H1 (cell line): ENCODE measurements at regions not wholly inside any gene's neighbourhood (a gene's known extent, or its start where the extent isn't known, plus 50 kb on each side); places are given as distances from the start of the nearest gene placed in this dataset.

ENCODE experiments used
- BCL11A ChIP-seq, 2 experiments: IDR thresholded peaks; one replicate each; pipeline ENCODE4 v1.6.1; 2011; ENCODE audit warnings: low read depth in 2 of 2, low read length in 2 of 2, mild to moderate bottlenecking in 2 of 2
- CHD1 ChIP-seq: IDR thresholded peaks from 2 replicates; pipeline ENCODE4 v1.6.1; 2012; ENCODE audit warnings: low read depth, low read length, improper control_type of control experiment
- CTCF ChIP-seq, 3 experiments: IDR thresholded peaks; 1 replicate in 2 of 3; 2 replicates in 1 of 3; pipeline versions ENCODE4 v1.5.1 to v1.6.1; 2011; ENCODE audit warnings: low read length in 3 of 3, mild to moderate bottlenecking in 3 of 3, inconsistent platforms in 2 of 3, low read depth in 1 of 3, moderate library complexity in 1 of 3; ENCODE audit not compliant: insufficient read depth in 1 of 3; ENCODE audit errors: control extremely low read depth in 1 of 3
- EP300 ChIP-seq, 2 experiments: IDR thresholded peaks; 1 replicate in 1 of 2; 2 replicates in 1 of 2; pipeline ENCODE4 v1.6.1; 2011 to 2012; ENCODE audit warnings: low read depth in 2 of 2, low read length in 2 of 2, mild to moderate bottlenecking in 2 of 2, borderline replicate concordance in 1 of 2, inconsistent platforms in 1 of 2, moderate library complexity in 1 of 2
- JUND ChIP-seq: IDR thresholded peaks from 2 replicates; pipeline ENCODE4 v1.6.1; 2011; ENCODE audit warnings: mild to moderate bottlenecking, improper control_type of control experiment, low read length
- NRF1 ChIP-seq: IDR thresholded peaks from 2 replicates; pipeline ENCODE4 v1.6.1; 2011; ENCODE audit warnings: mild to moderate bottlenecking, low read depth, low read length, improper control_type of control experiment
- POLR2A ChIP-seq, 2 experiments: IDR thresholded peaks; 1 replicate in 1 of 2; 2 replicates in 1 of 2; pipeline ENCODE4 v1.6.1; 2011; ENCODE audit warnings: low read depth in 2 of 2, low read length in 2 of 2, mild to moderate bottlenecking in 2 of 2; ENCODE audit errors: control extremely low read depth in 1 of 2
- POLR2AphosphoS5 ChIP-seq: IDR thresholded peaks from 2 replicates; pipeline ENCODE4 v1.6.1; 2011; ENCODE audit warnings: low read depth, low read length
- RAD21 ChIP-seq, 2 experiments: IDR thresholded peaks in 1 of 2; conservative IDR thresholded peaks in 1 of 2; 2 replicates each; pipeline ENCODE4 v1.6.1; 2011; ENCODE audit warnings: low read depth in 2 of 2, low read length in 2 of 2, improper control_type of control experiment in 1 of 2, inconsistent platforms in 1 of 2, mild to moderate bottlenecking in 1 of 2, moderate library complexity in 1 of 2
- RFX5 ChIP-seq: IDR thresholded peaks from 2 replicates; pipeline ENCODE4 v1.6.1; 2011; ENCODE audit warnings: low read depth, low read length, improper control_type of control experiment, borderline replicate concordance
- TEAD4 ChIP-seq: IDR thresholded peaks from 2 replicates; pipeline ENCODE4 v1.6.1; 2012; ENCODE audit warnings: low read depth, low read length, inconsistent platforms, mixed read lengths
- ZNF274 ChIP-seq: IDR thresholded peaks from 2 replicates; pipeline ENCODE4 v1.7.0; 2012; ENCODE audit warnings: low read length, borderline replicate concordance; ENCODE audit errors: extremely low read depth
- TF ChIP-seq, protein P1 (sequence below): IDR thresholded peaks from 2 replicates; pipeline ENCODE4 v1.6.1; 2012; ENCODE audit warnings: low read length, inconsistent platforms

DNA sequence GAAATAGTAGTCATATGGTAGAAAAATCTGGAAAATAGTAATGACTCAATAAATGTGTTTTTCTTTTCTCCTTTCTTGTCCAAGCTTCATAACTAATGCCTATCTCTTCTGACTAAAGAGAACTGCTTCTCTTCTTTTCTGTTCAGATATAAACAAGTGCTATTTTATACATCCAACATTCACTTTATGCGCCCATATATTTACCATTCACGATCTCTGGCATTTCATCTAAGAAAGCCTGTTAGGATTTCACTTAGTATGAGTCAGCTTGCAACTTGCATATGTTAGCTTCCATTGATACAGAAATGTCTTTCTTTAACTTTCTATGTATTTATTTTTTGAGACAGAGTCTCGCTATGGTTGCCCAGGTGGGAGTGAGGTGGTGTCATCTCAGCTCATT lies 224.9 kb downstream of the VAPA start:
- TF ChIP-seq POLR2AphosphoS5 (no peak), JUND (no peak), CTCF (IDR thresholded peaks at IDR 0.05; ENCODE audit: control extremely low read depth in 1 of 3, insufficient read depth in 1 of 3, low read depth in 1 of 3, low read length in 3 of 3) (no peak), TEAD4 (no peak), BCL11A (IDR thresholded peaks at IDR 0.05; ENCODE audit: low read depth in 2 of 2, low read length in 2 of 2) (no peak), ZNF274 (no peak), EP300 (IDR thresholded peaks at IDR 0.05; ENCODE audit: borderline replicate concordance in 1 of 2, low read depth in 2 of 2, low read length in 2 of 2) (no peak), RFX5 (no peak), POLR2A (IDR thresholded peaks at IDR 0.05; ENCODE audit: control extremely low read depth in 1 of 2, low read depth in 2 of 2, low read length in 2 of 2) (no peak), RAD21 (IDR thresholded peaks at IDR 0.05 in 1 of 2, conservative IDR thresholded peaks at IDR 0.05 in 1 of 2; ENCODE audit: low read depth in 2 of 2, low read length in 2 of 2) (no peak), NRF1 (no peak), CHD1 (no peak)
- TF ChIP-seq, protein P1, sequence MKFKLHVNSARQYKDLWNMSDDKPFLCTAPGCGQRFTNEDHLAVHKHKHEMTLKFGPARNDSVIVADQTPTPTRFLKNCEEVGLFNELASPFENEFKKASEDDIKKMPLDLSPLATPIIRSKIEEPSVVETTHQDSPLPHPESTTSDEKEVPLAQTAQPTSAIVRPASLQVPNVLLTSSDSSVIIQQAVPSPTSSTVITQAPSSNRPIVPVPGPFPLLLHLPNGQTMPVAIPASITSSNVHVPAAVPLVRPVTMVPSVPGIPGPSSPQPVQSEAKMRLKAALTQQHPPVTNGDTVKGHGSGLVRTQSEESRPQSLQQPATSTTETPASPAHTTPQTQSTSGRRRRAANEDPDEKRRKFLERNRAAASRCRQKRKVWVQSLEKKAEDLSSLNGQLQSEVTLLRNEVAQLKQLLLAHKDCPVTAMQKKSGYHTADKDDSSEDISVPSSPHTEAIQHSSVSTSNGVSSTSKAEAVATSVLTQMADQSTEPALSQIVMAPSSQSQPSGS: no peak
